ENCODE measurements at regions not wholly inside any gene's neighbourhood (a gene's known extent, or its start where the extent isn't known, plus 50 kb on each side); places are given as distances from the start of the nearest gene placed in this dataset.

GRCh38 chr11:119882316-119882715, 153.3 kb upstream of the NECTIN1 start:
- POLR2A ChIA-PET: no interaction called here
- Mint-ChIP-seq H3K4me1 (ENCODE audit: insufficient read depth, unreplicated experiment) (no peaks in the 10 kb centered on the region), H3K4me3 (ENCODE audit: unreplicated experiment) (no peak overlapping the region), H3K9me3 (ENCODE audit: unreplicated experiment) (no peaks in the 10 kb centered on the region), H3K27ac (ENCODE audit: low read depth, unreplicated experiment) (no peak overlapping the region), H3K36me3 (ENCODE audit: insufficient read depth, unreplicated experiment) (no peaks in the 10 kb centered on the region), H3K27me3 (ENCODE audit: insufficient read depth, unreplicated experiment) (peaks cover 57% of the 10 kb centered on the region)
- TF ChIP-seq, protein P1, sequence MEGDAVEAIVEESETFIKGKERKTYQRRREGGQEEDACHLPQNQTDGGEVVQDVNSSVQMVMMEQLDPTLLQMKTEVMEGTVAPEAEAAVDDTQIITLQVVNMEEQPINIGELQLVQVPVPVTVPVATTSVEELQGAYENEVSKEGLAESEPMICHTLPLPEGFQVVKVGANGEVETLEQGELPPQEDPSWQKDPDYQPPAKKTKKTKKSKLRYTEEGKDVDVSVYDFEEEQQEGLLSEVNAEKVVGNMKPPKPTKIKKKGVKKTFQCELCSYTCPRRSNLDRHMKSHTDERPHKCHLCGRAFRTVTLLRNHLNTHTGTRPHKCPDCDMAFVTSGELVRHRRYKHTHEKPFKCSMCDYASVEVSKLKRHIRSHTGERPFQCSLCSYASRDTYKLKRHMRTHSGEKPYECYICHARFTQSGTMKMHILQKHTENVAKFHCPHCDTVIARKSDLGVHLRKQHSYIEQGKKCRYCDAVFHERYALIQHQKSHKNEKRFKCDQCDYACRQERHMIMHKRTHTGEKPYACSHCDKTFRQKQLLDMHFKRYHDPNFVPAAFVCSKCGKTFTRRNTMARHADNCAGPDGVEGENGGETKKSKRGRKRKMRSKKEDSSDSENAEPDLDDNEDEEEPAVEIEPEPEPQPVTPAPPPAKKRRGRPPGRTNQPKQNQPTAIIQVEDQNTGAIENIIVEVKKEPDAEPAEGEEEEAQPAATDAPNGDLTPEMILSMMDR (IDR thresholded peaks at IDR 0.05; ENCODE audit: unreplicated experiment): no peak
- no TSS peak for BruUV-seq (replicated peaks)
- CTCF ChIA-PET: interaction anchor here (0.7 kb wide), 1 partner anchor 131 kb away, joined by 4 read pairs; no protein-coding TSS in a partner anchor
- intact Hi-C loops (cut with micrococcal nuclease): no loop called here
- no peak for DNase-seq (ENCODE audit: unreplicated experiment)

GRCh38 chr11:119880873-119881272, 151.9 kb upstream of the NECTIN1 start:
- ChIA-PET POLR2A (interaction anchor here (0.7 kb wide), 1 partner anchor 65 kb away, joined by 3 read pairs; no protein-coding TSS in a partner anchor), CTCF (no interaction called here)
- intact Hi-C loops (cut with micrococcal nuclease): no loop called here
- BruUV-seq (replicated peaks): no TSS peak
- H3K27me3 Mint-ChIP-seq (ENCODE audit: insufficient read depth, unreplicated experiment): peaks cover 55% of the 10 kb centered on the region
- H3K9me3 Mint-ChIP-seq (ENCODE audit: unreplicated experiment): no peaks in the 10 kb centered on the region
- no peak overlapping the region for H3K27ac Mint-ChIP-seq (ENCODE audit: low read depth, unreplicated experiment)
- no peaks in the 10 kb centered on the region for H3K36me3 Mint-ChIP-seq (ENCODE audit: insufficient read depth, unreplicated experiment)
- DNase-seq (ENCODE audit: unreplicated experiment): no peak
- TF ChIP-seq, protein P1 (IDR thresholded peaks at IDR 0.05; ENCODE audit: unreplicated experiment): no peak
- H3K4me1 Mint-ChIP-seq (ENCODE audit: insufficient read depth, unreplicated experiment): no peaks in the 10 kb centered on the region
- no peak overlapping the region for H3K4me3 Mint-ChIP-seq (ENCODE audit: unreplicated experiment)

DNA sequence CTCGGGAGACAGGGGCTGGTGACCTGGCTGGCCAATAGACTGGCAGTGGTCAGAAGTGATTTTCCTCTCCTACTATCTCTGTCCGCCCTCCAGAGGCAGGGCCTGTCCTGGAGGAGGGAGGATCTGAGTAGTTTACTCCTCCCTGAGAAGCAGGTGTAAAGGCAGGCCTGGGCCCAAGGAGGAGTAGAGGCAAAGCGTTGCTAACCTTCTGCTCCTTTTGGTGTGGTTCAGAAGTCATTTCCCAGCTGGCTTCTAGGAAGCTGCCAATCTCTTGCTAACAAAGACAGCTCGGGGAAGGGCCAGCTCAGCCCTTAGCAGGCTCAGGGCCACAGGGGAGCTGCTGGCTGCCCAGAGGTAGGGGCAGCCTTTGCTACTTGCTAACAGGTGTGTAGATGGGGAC, 151.1 kb upstream of the NECTIN1 start:
- TF ChIP-seq, protein P1 (IDR thresholded peaks at IDR 0.05; ENCODE audit: unreplicated experiment): no peak
- H3K4me3 Mint-ChIP-seq (ENCODE audit: unreplicated experiment): no peak overlapping the region
- POLR2A ChIA-PET: no interaction called here
- no TSS peak for BruUV-seq (replicated peaks)
- no peak for DNase-seq (ENCODE audit: unreplicated experiment)
- peaks cover 48% of the 10 kb centered on the region for H3K27me3 Mint-ChIP-seq (ENCODE audit: insufficient read depth, unreplicated experiment)
- intact Hi-C loops (cut with micrococcal nuclease): no loop called here
- no peaks in the 10 kb centered on the region for H3K36me3 Mint-ChIP-seq (ENCODE audit: insufficient read depth, unreplicated experiment)
- CTCF ChIA-PET: interaction anchor here (0.6 kb wide), 1 partner anchor 133 kb away, joined by 3 read pairs; no protein-coding TSS in a partner anchor
- no peaks in the 10 kb centered on the region for H3K4me1 Mint-ChIP-seq (ENCODE audit: insufficient read depth, unreplicated experiment)
- H3K9me3 Mint-ChIP-seq (ENCODE audit: unreplicated experiment): no peaks in the 10 kb centered on the region
- no peak overlapping the region for H3K27ac Mint-ChIP-seq (ENCODE audit: low read depth, unreplicated experiment)

DNA sequence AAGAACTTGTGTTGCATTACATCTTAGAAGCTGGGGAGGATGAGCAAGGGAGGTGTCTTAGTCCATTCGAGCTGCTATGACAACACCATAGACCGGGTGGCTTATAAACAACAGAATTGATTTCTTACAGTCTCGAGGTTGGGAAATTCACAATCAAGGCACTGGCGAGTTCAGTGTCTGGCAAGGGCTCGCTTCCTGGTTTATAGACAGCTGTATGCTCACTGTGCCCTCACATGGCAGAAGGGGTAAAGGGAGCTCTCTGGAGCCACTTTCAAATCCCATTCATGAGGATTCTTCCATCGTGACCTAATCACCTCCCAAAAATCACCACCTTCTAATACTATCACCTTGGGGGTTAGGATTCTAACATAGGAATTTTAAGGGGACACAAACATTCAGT, 150.0 kb upstream of the NECTIN1 start:
- no peaks in the 10 kb centered on the region for H3K36me3 Mint-ChIP-seq (ENCODE audit: insufficient read depth, unreplicated experiment)
- H3K9me3 Mint-ChIP-seq (ENCODE audit: unreplicated experiment): no peaks in the 10 kb centered on the region
- intact Hi-C loops (cut with micrococcal nuclease): no loop called here
- TF ChIP-seq, protein P1 (IDR thresholded peaks at IDR 0.05; ENCODE audit: unreplicated experiment): no peak
- peaks cover 36% of the 10 kb centered on the region for H3K27me3 Mint-ChIP-seq (ENCODE audit: insufficient read depth, unreplicated experiment)
- BruUV-seq (replicated peaks): no TSS peak
- POLR2A ChIA-PET: no interaction called here
- H3K27ac Mint-ChIP-seq (ENCODE audit: low read depth, unreplicated experiment): no peak overlapping the region
- H3K4me1 Mint-ChIP-seq (ENCODE audit: insufficient read depth, unreplicated experiment): no peaks in the 10 kb centered on the region
- DNase-seq (ENCODE audit: unreplicated experiment): no peak
- no peak overlapping the region for H3K4me3 Mint-ChIP-seq (ENCODE audit: unreplicated experiment)
- CTCF ChIA-PET: interaction anchor here (0.6 kb wide), 1 partner anchor 14 kb away, joined by 3 read pairs; no protein-coding TSS in a partner anchor

Measured in MCF 10A (cell line).